ENCODE measurements at regions not wholly inside any gene's neighbourhood (a gene's known extent, or its start where the extent isn't known, plus 50 kb on each side); places are given as distances from the start of the nearest gene placed in this dataset.

GRCh38 chr9:109918339-109919163 is 138.6 kb downstream of the PALM2AKAP2 start:
- no peak overlapping the region for H3K4me3 ChIP-seq (ENCODE audit: insufficient read depth in 1 of 2, low read depth in 1 of 2, low read length in 2 of 2)
- WGBS = 81% methylated on average over 11 of the region's 11 CpGs

DNA sequence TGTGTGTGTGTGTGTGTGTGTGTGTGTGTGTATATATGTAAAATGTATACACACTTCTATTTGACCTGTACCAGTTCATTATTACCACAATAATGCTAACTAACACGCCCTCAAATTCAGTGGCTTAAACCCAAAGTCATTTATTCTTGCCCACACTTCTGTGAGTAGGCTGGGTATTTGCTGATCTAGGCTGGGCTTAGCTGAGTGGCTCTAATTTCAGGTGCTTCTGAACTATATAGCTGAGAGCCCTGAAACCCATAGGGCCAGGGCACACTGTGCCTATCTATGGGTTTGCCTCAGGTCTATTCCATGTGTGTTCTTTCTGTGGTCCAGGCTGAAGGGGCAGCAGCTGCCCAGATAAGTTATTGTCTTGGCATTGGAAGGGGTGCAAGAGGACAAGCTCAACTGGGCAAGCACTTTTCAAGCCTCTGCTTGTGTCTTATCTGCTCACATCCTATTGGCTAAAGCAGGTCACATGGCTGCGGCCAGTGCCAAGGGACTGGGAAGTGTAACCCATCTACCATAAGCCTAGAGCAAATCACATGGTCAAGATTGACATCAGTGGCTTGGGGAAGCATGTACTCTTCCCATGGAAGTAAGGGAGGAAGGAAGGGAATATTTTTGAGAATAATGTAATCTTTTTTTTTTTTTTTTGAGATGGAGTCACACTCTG is 139.9 kb downstream of the PALM2AKAP2 start:
- Histone ChIP-seq H3K9me3 (ENCODE audit: control insufficient read depth, low read length) (no peaks in the 10 kb centered on the region), H2BK5ac (ENCODE audit: low read depth, low read length, poor library complexity, severe bottlenecking) (no peak overlapping the region), H3K27ac (ENCODE audit: low read length, poor library complexity, severe bottlenecking) (no peak overlapping the region), H3K9ac (ENCODE audit: low read length) (no peak overlapping the region), H2AFZ (ENCODE audit: low read depth, low read length) (no peak overlapping the region), H3K4me2 (ENCODE audit: low read length, poor library complexity, severe bottlenecking) (no peak overlapping the region), H2BK15ac (ENCODE audit: low read depth, poor library complexity, severe bottlenecking) (no peak overlapping the region), H3K4me1 (ENCODE audit: control insufficient read depth, insufficient read depth, low read depth, low read length) (no peaks in the 10 kb centered on the region), H2BK12ac (ENCODE audit: low read length in 2 of 2) (no peak overlapping the region), H4K8ac (ENCODE audit: low read length) (no peak overlapping the region), H3K14ac (ENCODE audit: low read length in 2 of 2) (no peak overlapping the region), H3K27me3 (ENCODE audit: control insufficient read depth in 1 of 2, insufficient read depth in 1 of 2, low read length in 2 of 2) (no peaks in the 10 kb centered on the region), H3K23ac (ENCODE audit: low read length in 2 of 2) (no peak overlapping the region), H3K4me3 (ENCODE audit: insufficient read depth in 1 of 2, low read depth in 1 of 2, low read length in 2 of 2) (no peak overlapping the region), H3K79me1 (replicated peaks; ENCODE audit: low read length, poor library complexity, severe bottlenecking) (peaks cover 8% of the 10 kb centered on the region), H4K91ac (ENCODE audit: low read length) (no peak overlapping the region), H3K36me3 (ENCODE audit: control insufficient read depth in 1 of 2, insufficient read depth in 2 of 2, low read depth in 1 of 2, low read length in 2 of 2) (peaks cover 4 to 12% of the 10 kb centered on the region in 2 experiments), H2AK5ac (ENCODE audit: low read length, severe bottlenecking) (no peak overlapping the region), H3K18ac (ENCODE audit: low read depth in 1 of 2, low read length in 2 of 2) (no peak overlapping the region), H3K4ac (ENCODE audit: low read depth in 1 of 2, low read length in 2 of 2) (no peak overlapping the region), H2BK120ac (ENCODE audit: low read depth, low read length) (no peak overlapping the region)
- 80% methylated on average over 1 of the region's 2 CpGs for WGBS
- no peak for DNase-seq

More at GRCh38 chr9:109918339-109919163, 138.6 kb downstream of the PALM2AKAP2 start:
- H2BK120ac ChIP-seq (ENCODE audit: low read depth, low read length) = no peak overlapping the region
- H3K9ac ChIP-seq (ENCODE audit: low read length) = no peak overlapping the region
- no peak overlapping the region for H4K8ac ChIP-seq (ENCODE audit: low read length)
- peak overlapping the region in 1 of 2 experiments; percentile 62 for H3K4ac ChIP-seq (ENCODE audit: low read depth in 1 of 2, low read length in 2 of 2)
- no peak overlapping the region for H3K27ac ChIP-seq (ENCODE audit: low read length, poor library complexity, severe bottlenecking)
- H3K4me2 ChIP-seq (ENCODE audit: low read length, poor library complexity, severe bottlenecking) = no peak overlapping the region
- H3K9me3 ChIP-seq (ENCODE audit: control insufficient read depth, low read length) = no peaks in the 10 kb centered on the region
- H3K18ac ChIP-seq (ENCODE audit: low read depth in 1 of 2, low read length in 2 of 2) = peak overlapping the region; percentile 13 to 40
- H2AFZ ChIP-seq (ENCODE audit: low read depth, low read length) = no peak overlapping the region
- H2BK15ac ChIP-seq (ENCODE audit: low read depth, poor library complexity, severe bottlenecking) = peak overlapping the region; percentile 55
- H3K27me3 ChIP-seq (ENCODE audit: control insufficient read depth in 1 of 2, insufficient read depth in 1 of 2, low read length in 2 of 2) = no peaks in the 10 kb centered on the region
- peak overlapping the region in 1 of 2 experiments; percentile 82 for H2BK12ac ChIP-seq (ENCODE audit: low read length in 2 of 2)
- H2AK5ac ChIP-seq (ENCODE audit: low read length, severe bottlenecking) = no peak overlapping the region
- peak overlapping the region; percentile 65 for H4K91ac ChIP-seq (ENCODE audit: low read length)
- H3K4me1 ChIP-seq (ENCODE audit: control insufficient read depth, insufficient read depth, low read depth, low read length) = peaks cover 6% of the 10 kb centered on the region
- no peak overlapping the region for H3K23ac ChIP-seq (ENCODE audit: low read length in 2 of 2)
- DNase-seq = peak; percentile 54
- peaks cover 8% of the 10 kb centered on the region for H3K79me1 ChIP-seq (replicated peaks; ENCODE audit: low read length, poor library complexity, severe bottlenecking)
- H2BK5ac ChIP-seq (ENCODE audit: low read depth, low read length, poor library complexity, severe bottlenecking) = no peak overlapping the region
- H3K36me3 ChIP-seq (ENCODE audit: control insufficient read depth in 1 of 2, insufficient read depth in 2 of 2, low read depth in 1 of 2, low read length in 2 of 2) = peaks cover 3 to 4% of the 10 kb centered on the region in 2 experiments
- H3K14ac ChIP-seq (ENCODE audit: low read length in 2 of 2) = no peak overlapping the region

- no peak overlapping the region for H2AFZ ChIP-seq (ENCODE audit: low read depth, low read length)
- no peak overlapping the region for H2BK5ac ChIP-seq (ENCODE audit: low read depth, low read length, poor library complexity, severe bottlenecking)
- no CpG with 5 or more reads among the region's 2 CpGs for WGBS
- no peak overlapping the region for H2BK120ac ChIP-seq (ENCODE audit: low read depth, low read length)
- H2AK5ac ChIP-seq (ENCODE audit: low read length, severe bottlenecking) = no peak overlapping the region
- peaks cover 8% of the 10 kb centered on the region for H3K79me1 ChIP-seq (replicated peaks; ENCODE audit: low read length, poor library complexity, severe bottlenecking)
- DNase-seq = no peak
- H3K27ac ChIP-seq (ENCODE audit: low read length, poor library complexity, severe bottlenecking) = no peak overlapping the region
- H2BK12ac ChIP-seq (ENCODE audit: low read length in 2 of 2) = no peak overlapping the region
- H4K91ac ChIP-seq (ENCODE audit: low read length) = no peak overlapping the region
- no peak overlapping the region for H4K8ac ChIP-seq (ENCODE audit: low read length)
- H3K4ac ChIP-seq (ENCODE audit: low read depth in 1 of 2, low read length in 2 of 2) = no peak overlapping the region
- H3K36me3 ChIP-seq (ENCODE audit: control insufficient read depth in 1 of 2, insufficient read depth in 2 of 2, low read depth in 1 of 2, low read length in 2 of 2) = peaks cover 0 to 41% of the 10 kb centered on the region in 2 experiments
- H3K4me3 ChIP-seq (ENCODE audit: insufficient read depth in 1 of 2, low read depth in 1 of 2, low read length in 2 of 2) = no peak overlapping the region
- no peak overlapping the region for H3K18ac ChIP-seq (ENCODE audit: low read depth in 1 of 2, low read length in 2 of 2)
- H3K14ac ChIP-seq (ENCODE audit: low read length in 2 of 2) = no peak overlapping the region
- no peaks in the 10 kb centered on the region for H3K9me3 ChIP-seq (ENCODE audit: control insufficient read depth, low read length)
- no peak overlapping the region for H3K9ac ChIP-seq (ENCODE audit: low read length)
- H3K27me3 ChIP-seq (ENCODE audit: control insufficient read depth in 1 of 2, insufficient read depth in 1 of 2, low read length in 2 of 2) = no peaks in the 10 kb centered on the region
- H2BK15ac ChIP-seq (ENCODE audit: low read depth, poor library complexity, severe bottlenecking) = no peak overlapping the region
- no peaks in the 10 kb centered on the region for H3K4me1 ChIP-seq (ENCODE audit: control insufficient read depth, insufficient read depth, low read depth, low read length)
- no peak overlapping the region for H3K4me2 ChIP-seq (ENCODE audit: low read length, poor library complexity, severe bottlenecking)
- H3K23ac ChIP-seq (ENCODE audit: low read length in 2 of 2) = no peak overlapping the region
Observed at GRCh38 chr9:109922617-109923470, 142.8 kb downstream of the PALM2AKAP2 start.

- Histone ChIP-seq H3K4ac (ENCODE audit: low read depth in 1 of 2, low read length in 2 of 2) (no peak overlapping the region), H3K4me2 (ENCODE audit: low read length, poor library complexity, severe bottlenecking) (no peak overlapping the region), H4K91ac (ENCODE audit: low read length) (no peak overlapping the region), H3K36me3 (ENCODE audit: control insufficient read depth in 1 of 2, insufficient read depth in 2 of 2, low read depth in 1 of 2, low read length in 2 of 2) (peaks cover 0 to 46% of the 10 kb centered on the region in 2 experiments), H2BK5ac (ENCODE audit: low read depth, low read length, poor library complexity, severe bottlenecking) (no peak overlapping the region), H3K79me1 (replicated peaks; ENCODE audit: low read length, poor library complexity, severe bottlenecking) (peaks cover 8% of the 10 kb centered on the region), H3K9ac (ENCODE audit: low read length) (no peak overlapping the region), H3K27ac (ENCODE audit: low read length, poor library complexity, severe bottlenecking) (no peak overlapping the region), H3K14ac (ENCODE audit: low read length in 2 of 2) (no peak overlapping the region), H4K8ac (ENCODE audit: low read length) (no peak overlapping the region), H3K27me3 (ENCODE audit: control insufficient read depth in 1 of 2, insufficient read depth in 1 of 2, low read length in 2 of 2) (no peaks in the 10 kb centered on the region), H3K4me3 (ENCODE audit: insufficient read depth in 1 of 2, low read depth in 1 of 2, low read length in 2 of 2) (no peak overlapping the region), H2AK5ac (ENCODE audit: low read length, severe bottlenecking) (no peak overlapping the region), H3K9me3 (ENCODE audit: control insufficient read depth, low read length) (no peaks in the 10 kb centered on the region), H2BK15ac (ENCODE audit: low read depth, poor library complexity, severe bottlenecking) (no peak overlapping the region), H3K23ac (ENCODE audit: low read length in 2 of 2) (no peak overlapping the region), H2BK12ac (ENCODE audit: low read length in 2 of 2) (no peak overlapping the region), H2BK120ac (ENCODE audit: low read depth, low read length) (no peak overlapping the region), H2AFZ (ENCODE audit: low read depth, low read length) (no peak overlapping the region), H3K4me1 (ENCODE audit: control insufficient read depth, insufficient read depth, low read depth, low read length) (no peaks in the 10 kb centered on the region), H3K18ac (ENCODE audit: low read depth in 1 of 2, low read length in 2 of 2) (no peak overlapping the region)
- no peak for DNase-seq
- WGBS = 88% methylated on average over 5 of the region's 5 CpGs
Observed at GRCh38 chr9:109923471-109923760, 143.4 kb downstream of the PALM2AKAP2 start.
